Sciatic nerve (tissue), 2 donors: ENCODE measurements at regions not wholly inside any gene's neighbourhood (a gene's known extent, or its start where the extent isn't known, plus 50 kb on each side); places are given as distances from the start of the nearest gene placed in this dataset.
"Not testable (repeated sequence)": the region's sequence is repeated elsewhere in the genome, so short reads cannot be mapped to it uniquely, and the experiment has no call there.

Experiments
- ATAC-seq: fragments of 200-7000 bp; cut with Tn5 transposase; one replicate; pipeline ENCODE4 v1.9.1; 2020; ENCODE audit warnings: mild to moderate bottlenecking, moderate library complexity
- DNase-seq: peaks from one replicate; pipeline ENCODE4 v3.0.0-alpha.2; 2020; ENCODE audit warnings: low spot score
- intact Hi-C: fragments of 100-400 bp; cut with DNase I; formaldehyde crosslinking; loops from one replicate; pipeline ENCODE4 v1.14.2; 2022
- donor health status: DM: no; HTN: no; CAD: no.
- donor health status: DM: no; HTN: no; CAD: no.

- intact Hi-C loops: no loop called here
- no peak for DNase-seq
- ATAC-seq: no peak
Observed at GRCh38 chr3:88280326-88280725, 130.6 kb downstream of the C3orf38 start.

GRCh38 chr3:88282528-88283241, 132.9 kb downstream of the C3orf38 start:
- ATAC-seq (no peak), DNase-seq (no peak)
- intact Hi-C loops: no loop called here

- intact Hi-C loops: no loop called here
- ATAC-seq (no peak), DNase-seq (no peak)
Observed at GRCh38 chr3:88283242-88283592, 133.5 kb downstream of the C3orf38 start.

GRCh38 chr3:88291486-88291885, 141.7 kb downstream of the C3orf38 start:
- DNase-seq (no peak), ATAC-seq (no peak)
- intact Hi-C loops: no loop called here

- intact Hi-C loops: no loop called here
- no peak for DNase-seq
Observed at GRCh38 chr3:88298189-88298588, 148.4 kb downstream of the C3orf38 start.

GRCh38 chr3:88301273-88301995, 151.7 kb downstream of the C3orf38 start:
- ATAC-seq (no peak), DNase-seq (no peak)
- intact Hi-C loops: no loop called here

More at GRCh38 chr3:88298189-88298588, 148.4 kb downstream of the C3orf38 start:
- no peak for ATAC-seq

GRCh38 chr3:88301996-88302393, 152.2 kb downstream of the C3orf38 start:
- no peak for DNase-seq
- no peak for ATAC-seq
- intact Hi-C loops: no loop called here

GRCh38 chr3:88303331-88303904, 153.7 kb downstream of the C3orf38 start:
- DNase-seq, ATAC-seq, intact Hi-C loops: not testable (repeated sequence)

- intact Hi-C loops: no loop called here
- ATAC-seq: no peak
- no peak for DNase-seq
Observed at GRCh38 chr3:88307666-88308065, 157.9 kb downstream of the C3orf38 start.

- ATAC-seq (no peak), DNase-seq (no peak)
- intact Hi-C loops: no loop called here
Observed at GRCh38 chr3:88311826-88312225, 162.1 kb downstream of the C3orf38 start.

- intact Hi-C loops: no loop called here
- no peak for DNase-seq
- ATAC-seq: no peak
Observed at GRCh38 chr3:88312256-88312655, 162.5 kb downstream of the C3orf38 start.

GRCh38 chr3:88318067-88318466, 168.3 kb downstream of the C3orf38 start:
- ATAC-seq (no peak), DNase-seq (no peak)
- intact Hi-C loops: no loop called here

GRCh38 chr3:88321363-88322050, 171.7 kb downstream of the C3orf38 start:
- intact Hi-C loops: no loop called here
- ATAC-seq (peak; percentile 22), DNase-seq (no peak)

GRCh38 chr3:88324788-88325187, 175.0 kb downstream of the C3orf38 start:
- no peak for ATAC-seq
- intact Hi-C loops: no loop called here

GRCh38 chr3:88334187-88334868, 184.6 kb downstream of the C3orf38 start:
- DNase-seq (no peak), ATAC-seq (peak; percentile 59)
- intact Hi-C loops: no loop called here

More at GRCh38 chr3:88324788-88325187, 175.0 kb downstream of the C3orf38 start:
- DNase-seq: no peak

GRCh38 chr3:88336894-88337293, 187.1 kb downstream of the C3orf38 start:
- ATAC-seq (no peak), DNase-seq (no peak)
- intact Hi-C loops: no loop called here

- ATAC-seq (no peak), DNase-seq (no peak)
- intact Hi-C loops: no loop called here
Observed at GRCh38 chr3:88343264-88343663, 193.5 kb downstream of the C3orf38 start.

- ATAC-seq (no peak), DNase-seq (no peak)
- intact Hi-C loops: no loop called here
Observed at GRCh38 chr3:88346643-88347042, 196.9 kb downstream of the C3orf38 start.

- no peak for ATAC-seq
- intact Hi-C loops: no loop called here
- DNase-seq: no peak
Observed at GRCh38 chr3:88362428-88362827, 212.7 kb downstream of the C3orf38 start.
